Thyroid gland (tissue), 4 donors: ENCODE measurements at regions not wholly inside any gene's neighbourhood (a gene's known extent, or its start where the extent isn't known, plus 50 kb on each side); places are given as distances from the start of the nearest gene placed in this dataset. TPM values are rescaled to one million over a fixed set of nuclear protein-coding genes. Genes with fewer than 3 reads are reported as not detected.

ENCODE experiments used
- DNase-seq, 2 donors: peaks; one replicate each; pipeline ENCODE4 v3.0.0-alpha.2; 2019
- H3K27ac ChIP-seq, 3 donors: fragments of 200-600 bp; sonication (generic); 1 replicate in 2 of 3; 2 replicates in 1 of 3; pipeline ENCODE4 v1.5.1; 2016 to 2019; ENCODE audit warnings: mild to moderate bottlenecking in 1 of 3, moderate library complexity in 1 of 3
- H3K27me3 ChIP-seq: fragments of 200-600 bp; sonication (generic); one replicate; pipeline ENCODE4 v1.5.1; 2019
- H3K36me3 ChIP-seq, 2 donors: fragments of 200-600 bp; sonication (generic); one replicate each; pipeline ENCODE4 v1.5.1; 2016 to 2019
- H3K4me1 ChIP-seq, 2 donors: fragments of 200-600 bp; sonication (generic); one replicate each; pipeline ENCODE4 v1.5.1; 2017 to 2019
- H3K4me3 ChIP-seq, 3 donors: fragments of 200-600 bp; sonication (generic); replicated peaks in 1 of 3; 1 replicate in 2 of 3; 2 replicates in 1 of 3; pipeline ENCODE4 v1.5.1; 2016; ENCODE audit warnings: mild to moderate bottlenecking in 1 of 3
- H3K9me3 ChIP-seq: fragments of 200-600 bp; sonication (generic); one replicate; pipeline ENCODE4 v1.5.1; 2017
- POLR2A ChIP-seq, 2 donors: fragments of 450-650 bp; IDR thresholded peaks; one replicate each; pipeline ENCODE4 v1.6.1; 2017; ENCODE audit warnings: antibody characterized with exemption in 2 of 2, mild to moderate bottlenecking in 2 of 2, moderate library complexity in 1 of 2
- WGBS, 2 donors: methylation state at CpG; one replicate each; pipeline ENCODE4 v1.1.5; 2017; 5-methylcytosine and 5-hydroxymethylcytosine counted together
- intact Hi-C: fragments of 100-400 bp; cut with DNase I; formaldehyde crosslinking; loops from one replicate; pipeline ENCODE4 v1.15.1; 2023
- microRNA counts, 2 donors: library from miRNA; unstranded; fragments of <30 nt; microRNA quantifications; one replicate each; lab custom pipeline; 2016 to 2017
- microRNA-seq: library from miRNA; unstranded; fragments of <30 nt; microRNA quantifications from one replicate; pipeline ENCODE4, GENCODE V29; 2016
- small RNA-seq: library from RNA; depleted of rRNA; stranded (forward); fragments of <200 nt; gene quantifications from one replicate; pipeline ENCODE3, GENCODE V24; 2016
- TF ChIP-seq, protein P1 (sequence below), 6 experiments: fragments of 200-600 bp in 3 of 6; fragments of 450-650 bp in 3 of 6; sonication (generic) in 3 of 6; IDR thresholded peaks; one replicate each; pipeline ENCODE4 v1.5.1; 2016 to 2019; ENCODE audit warnings: antibody characterized with exemption in 6 of 6, mild to moderate bottlenecking in 2 of 6, inconsistent platforms in 1 of 6, moderate library complexity in 1 of 6

DNA sequence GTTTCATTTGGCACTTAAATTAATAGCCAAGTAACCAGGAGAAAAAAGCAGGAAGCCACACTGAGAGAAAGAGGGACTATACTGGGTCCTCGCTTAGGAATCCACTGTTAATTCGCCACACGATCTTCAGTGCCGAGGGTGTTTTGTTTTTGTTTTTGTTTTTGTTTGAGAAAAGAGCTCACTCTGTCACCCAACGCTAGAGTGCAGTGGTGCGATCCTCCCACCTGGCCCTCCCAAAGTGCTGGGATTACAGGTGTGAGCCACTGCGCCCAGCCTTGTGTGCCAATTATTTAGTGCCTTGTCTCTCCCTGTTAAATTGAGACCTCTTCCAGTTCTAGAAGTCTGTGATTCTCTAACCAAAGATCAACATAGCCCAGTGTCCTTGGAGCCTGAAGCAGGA, 53.8 kb upstream of the TPM1 start:
- 83 to 92% methylated on average over 7 of the region's 7 CpGs for WGBS, 2 donors
- Histone ChIP-seq H3K4me3 (no peak overlapping the region), H3K27ac (no peak overlapping the region), H3K9me3 (no peaks in the 10 kb centered on the region), H3K36me3 (no peaks in the 10 kb centered on the region), H3K27me3 (no peaks in the 10 kb centered on the region), H3K4me1 (no peaks in the 10 kb centered on the region)
- DNase-seq = no peak
- intact Hi-C loops = no loop called here
- TF ChIP-seq, protein P1, sequence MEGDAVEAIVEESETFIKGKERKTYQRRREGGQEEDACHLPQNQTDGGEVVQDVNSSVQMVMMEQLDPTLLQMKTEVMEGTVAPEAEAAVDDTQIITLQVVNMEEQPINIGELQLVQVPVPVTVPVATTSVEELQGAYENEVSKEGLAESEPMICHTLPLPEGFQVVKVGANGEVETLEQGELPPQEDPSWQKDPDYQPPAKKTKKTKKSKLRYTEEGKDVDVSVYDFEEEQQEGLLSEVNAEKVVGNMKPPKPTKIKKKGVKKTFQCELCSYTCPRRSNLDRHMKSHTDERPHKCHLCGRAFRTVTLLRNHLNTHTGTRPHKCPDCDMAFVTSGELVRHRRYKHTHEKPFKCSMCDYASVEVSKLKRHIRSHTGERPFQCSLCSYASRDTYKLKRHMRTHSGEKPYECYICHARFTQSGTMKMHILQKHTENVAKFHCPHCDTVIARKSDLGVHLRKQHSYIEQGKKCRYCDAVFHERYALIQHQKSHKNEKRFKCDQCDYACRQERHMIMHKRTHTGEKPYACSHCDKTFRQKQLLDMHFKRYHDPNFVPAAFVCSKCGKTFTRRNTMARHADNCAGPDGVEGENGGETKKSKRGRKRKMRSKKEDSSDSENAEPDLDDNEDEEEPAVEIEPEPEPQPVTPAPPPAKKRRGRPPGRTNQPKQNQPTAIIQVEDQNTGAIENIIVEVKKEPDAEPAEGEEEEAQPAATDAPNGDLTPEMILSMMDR (IDR thresholded peaks at IDR 0.05) = no peak
- TF ChIP-seq POLR2A (IDR thresholded peaks at IDR 0.05) = no peak

GRCh38 chr15:62989366-62990055, 53.0 kb upstream of the TPM1 start:
- Histone ChIP-seq H3K27ac (no peak overlapping the region), H3K9me3 (no peaks in the 10 kb centered on the region), H3K4me3 (no peak overlapping the region), H3K36me3 (no peaks in the 10 kb centered on the region), H3K4me1 (no peaks in the 10 kb centered on the region), H3K27me3 (no peaks in the 10 kb centered on the region)
- intact Hi-C loops = no loop called here
- TF ChIP-seq POLR2A (IDR thresholded peaks at IDR 0.05) = no peak
- TF ChIP-seq, protein P1 (IDR thresholded peaks at IDR 0.05) = no peak
- 64 to 75% methylated on average over 10 of the region's 10 CpGs for WGBS, 2 donors
- DNase-seq = no peak

DNA sequence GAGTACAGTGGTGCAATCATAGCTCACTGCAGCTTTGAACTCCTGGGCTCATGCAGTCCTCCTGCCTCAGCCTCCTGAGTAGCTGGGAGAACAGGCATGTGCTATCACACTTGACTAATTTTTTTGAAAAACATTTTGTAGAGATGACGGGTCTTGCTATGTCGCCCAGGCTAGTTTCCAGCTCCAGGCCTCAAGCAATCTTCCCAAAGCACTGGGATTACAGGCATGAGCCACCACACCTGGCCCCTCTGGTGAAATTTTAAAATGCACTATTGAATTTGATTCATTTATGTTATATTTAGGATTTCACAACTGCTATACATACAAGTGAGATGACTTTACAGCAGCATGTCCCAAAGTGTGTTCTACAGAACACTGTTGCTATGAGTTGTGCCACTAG, 50.8 kb upstream of the TPM1 start:
- DNase-seq = no peak
- no peak overlapping the region for H3K4me3 ChIP-seq
- H3K36me3 ChIP-seq = no peaks in the 10 kb centered on the region
- intact Hi-C loops = no loop called here
- H3K27ac ChIP-seq = no peak overlapping the region
- 43 to 50% methylated on average over 2 of the region's 2 CpGs for WGBS, 2 donors
- H3K4me1 ChIP-seq = no peaks in the 10 kb centered on the region
- no peaks in the 10 kb centered on the region for H3K9me3 ChIP-seq
- no peak for TF ChIP-seq POLR2A (IDR thresholded peaks at IDR 0.05)
- TF ChIP-seq, protein P1 (IDR thresholded peaks at IDR 0.05) = no peak
- H3K27me3 ChIP-seq = no peaks in the 10 kb centered on the region

GRCh38 chr15:62992302-62992701, 50.2 kb upstream of the TPM1 start:
- no peaks in the 10 kb centered on the region for H3K4me1 ChIP-seq

More at GRCh38 chr15:62992302-62992701, 50.2 kb upstream of the TPM1 start:
- no peaks in the 10 kb centered on the region for H3K27me3 ChIP-seq
- intact Hi-C loops = no loop called here
- TF ChIP-seq POLR2A (IDR thresholded peaks at IDR 0.05) = no peak
- TF ChIP-seq, protein P1 (IDR thresholded peaks at IDR 0.05) = no peak
- no peak overlapping the region for H3K27ac ChIP-seq
- DNase-seq = no peak
- H3K4me3 ChIP-seq = no peak overlapping the region
- WGBS, 2 donors = 69 to 70% methylated on average over 3 of the region's 3 CpGs
- no peaks in the 10 kb centered on the region for H3K9me3 ChIP-seq
- H3K36me3 ChIP-seq = no peaks in the 10 kb centered on the region

MicroRNAs in the stretch of these regions (microRNA counts, 767-probe panel; counts per million panel counts)
- 2,615 to 4,082 counts per million in 2 donors for microRNA hsa-miR-190a (lab: Ali Mortazavi, UCI)

Small RNA genes lying in the stretch of these regions (microRNA-seq; reads per million reads assigned to microRNA genes)
- gene MIR190A = 227 reads per million, percentile 62 among the genes with 10 or more reads in this experiment
- not detected for gene MIR6085
- not detected for gene MIR8067

Small RNA genes lying in the stretch of these regions (small RNA-seq; reads per million reads assigned to genes)
- not detected for gene MIR190A
- not detected for gene MIR6085
- gene MIR8067 = not detected
- not detected for gene RF00017
